Neural cell (in vitro differentiated cells): ENCODE measurements at regions not wholly inside any gene's neighbourhood (a gene's known extent, or its start where the extent isn't known, plus 50 kb on each side); places are given as distances from the start of the nearest gene placed in this dataset.

Source experiments
- H2AFZ ChIP-seq: fragments of 200-600, 300-800 bp; sonication (generic), shearing (Covaris generic); 2 replicates; pipeline ENCODE4 v1.6.0; 2014; ENCODE audit warnings: low read depth, mild to moderate bottlenecking, antibody characterized with exemption, low read length, moderate library complexity
- H3F3A ChIP-seq: fragments of 200-600 bp; shearing (Covaris generic); 2 replicates; pipeline ENCODE4 v1.6.1; 2016; ENCODE audit warnings: mild to moderate bottlenecking, moderate library complexity, mixed read lengths, antibody characterized with exemption, low read length; ENCODE audit not compliant: insufficient read depth, poor library complexity, severe bottlenecking
- H3K27ac ChIP-seq: fragments of 200-600, 300-800 bp; sonication (generic), shearing (Covaris generic); 2 replicates; pipeline ENCODE4 v1.5.1; 2014; ENCODE audit warnings: mild to moderate bottlenecking, low read length, moderate library complexity
- H3K27me3 ChIP-seq: fragments of 300-800, 200-600 bp; sonication (generic), shearing (Covaris generic); 2 replicates; pipeline ENCODE4 v1.6.0; 2014; ENCODE audit warnings: mild to moderate bottlenecking, low read depth, low read length, moderate library complexity; ENCODE audit not compliant: insufficient read depth
- H3K36me3 ChIP-seq: fragments of 300-800, 200-600 bp; sonication (generic), shearing (Covaris generic); 2 replicates; pipeline ENCODE4 v1.5.1; 2014; ENCODE audit warnings: mild to moderate bottlenecking, antibody characterized with exemption, low read length, moderate library complexity; ENCODE audit not compliant: insufficient read depth
- H3K4me2 ChIP-seq: fragments of 300-800, 200-600 bp; sonication (generic), shearing (Covaris generic); 2 replicates; pipeline ENCODE4 v1.6.0; 2014; ENCODE audit warnings: mild to moderate bottlenecking, low read length
- H3K4me3 ChIP-seq: fragments of 300-800, 200-600 bp; sonication (generic), shearing (Covaris generic); 2 replicates; pipeline ENCODE4 v1.5.1; 2014; ENCODE audit warnings: mild to moderate bottlenecking, low read length, moderate library complexity
- H3K79me2 ChIP-seq: fragments of 200-600 bp; shearing (Covaris generic); replicated peaks from 2 replicates; pipeline ENCODE4 v1.6.0; 2014; ENCODE audit warnings: mild to moderate bottlenecking, low read length, moderate library complexity; ENCODE audit not compliant: insufficient read depth
- H3K9ac ChIP-seq: fragments of 300-800, 200-600 bp; sonication (generic), shearing (Covaris generic); 2 replicates; pipeline ENCODE4 v1.6.1; 2016; ENCODE audit warnings: mild to moderate bottlenecking, low read length, mixed read lengths
- H3K9me2 ChIP-seq: fragments of 200-600 bp; shearing (Covaris generic); 2 replicates; pipeline ENCODE4 v1.6.1; 2016; ENCODE audit warnings: mild to moderate bottlenecking, low read length, mixed read lengths; ENCODE audit not compliant: insufficient read depth
- H3K9me3 ChIP-seq: fragments of 200-600, 300-800 bp; sonication (generic), shearing (Covaris generic); 2 replicates; pipeline ENCODE4 v1.6.1; 2016; ENCODE audit warnings: mild to moderate bottlenecking, mixed run types, low read length, moderate library complexity, mixed read lengths
- H4K20me1 ChIP-seq: fragments of 200-600 bp; shearing (Covaris generic); 2 replicates; pipeline ENCODE4 v1.6.1; 2016; ENCODE audit warnings: mild to moderate bottlenecking, mixed run types; ENCODE audit not compliant: insufficient read depth
- CTCF ChIP-seq: fragments of 450-650 bp; IDR thresholded peaks from 2 replicates; pipeline ENCODE4 v1.5.1; 2014; ENCODE audit warnings: antibody characterized with exemption, mild to moderate bottlenecking, moderate library complexity; ENCODE audit not compliant: poor library complexity, severe bottlenecking
- EP300 ChIP-seq: fragments of 450-650 bp; conservative IDR thresholded peaks from 2 replicates; pipeline ENCODE4 v1.6.1; 2014; ENCODE audit warnings: antibody characterized with exemption, mild to moderate bottlenecking, moderate library complexity; ENCODE audit not compliant: poor library complexity, severe bottlenecking
- EZH2 ChIP-seq: fragments of 200-600, 300-800 bp; shearing (Covaris generic), sonication (generic); IDR thresholded peaks from 2 replicates; pipeline ENCODE4 v1.6.1; 2014; ENCODE audit warnings: antibody characterized with exemption, low read length, borderline replicate concordance, mild to moderate bottlenecking; ENCODE audit not compliant: insufficient read depth, poor library complexity, severe bottlenecking
- MXI1 ChIP-seq: fragments of 450-650 bp; conservative IDR thresholded peaks from 2 replicates; pipeline ENCODE4 v1.6.1; 2014; ENCODE audit warnings: antibody characterized with exemption, mild to moderate bottlenecking; ENCODE audit not compliant: poor library complexity, severe bottlenecking
- POLR2AphosphoS5 ChIP-seq: IDR thresholded peaks from 2 replicates; pipeline ENCODE4 v1.6.1; 2012
- RAD21 ChIP-seq: fragments of 450-650 bp; conservative IDR thresholded peaks from 2 replicates; pipeline ENCODE4 v1.6.1; 2014; ENCODE audit warnings: antibody characterized with exemption, mild to moderate bottlenecking, moderate library complexity
- REST ChIP-seq: IDR thresholded peaks from 2 replicates; pipeline ENCODE4 v1.6.1; 2012; ENCODE audit warnings: borderline replicate concordance
- SMC3 ChIP-seq: fragments of 450-650 bp; conservative IDR thresholded peaks from 2 replicates; pipeline ENCODE4 v1.6.1; 2014; ENCODE audit warnings: antibody characterized with exemption, mild to moderate bottlenecking, moderate library complexity; ENCODE audit not compliant: poor library complexity
- TAF1 ChIP-seq: IDR thresholded peaks from 2 replicates; pipeline ENCODE4 v1.6.1; 2012; ENCODE audit warnings: low read depth

- Histone ChIP-seq H3F3A (no peaks in the 10 kb centered on the region), H3K4me3 (no peak overlapping the region), H3K27me3 (no peaks in the 10 kb centered on the region), H4K20me1 (no peaks in the 10 kb centered on the region), H3K27ac (no peak overlapping the region), H3K9me3 (no peaks in the 10 kb centered on the region), H3K36me3 (no peaks in the 10 kb centered on the region), H3K9me2 (no peaks in the 10 kb centered on the region), H3K4me2 (no peak overlapping the region), H3K79me2 (no peaks in the 10 kb centered on the region), H2AFZ (no peak overlapping the region), H3K9ac (no peak overlapping the region)
- no peak for TF ChIP-seq REST
- TF ChIP-seq TAF1: no peak
- TF ChIP-seq MXI1: no peak
- no peak for TF ChIP-seq CTCF
- no peak for TF ChIP-seq EP300
- no peak for TF ChIP-seq SMC3
- no peak for TF ChIP-seq POLR2AphosphoS5
- TF ChIP-seq EZH2: no peak
- TF ChIP-seq RAD21: no peak
Observed at GRCh38 chr6:137434640-137435039, 59.6 kb downstream of the OLIG3 start.

- Histone ChIP-seq H3K9me2 (no peaks in the 10 kb centered on the region), H2AFZ (no peak overlapping the region), H3K36me3 (no peaks in the 10 kb centered on the region), H3K27ac (no peak overlapping the region), H3K9ac (no peak overlapping the region), H3K79me2 (no peaks in the 10 kb centered on the region), H3K4me2 (no peak overlapping the region), H3F3A (no peaks in the 10 kb centered on the region), H3K27me3 (no peaks in the 10 kb centered on the region), H4K20me1 (no peaks in the 10 kb centered on the region), H3K4me3 (no peak overlapping the region), H3K9me3 (no peaks in the 10 kb centered on the region)
- no peak for TF ChIP-seq EP300
- no peak for TF ChIP-seq EZH2
- TF ChIP-seq POLR2AphosphoS5: no peak
- no peak for TF ChIP-seq CTCF
- no peak for TF ChIP-seq SMC3
- no peak for TF ChIP-seq TAF1
- no peak for TF ChIP-seq REST
Observed at GRCh38 chr6:137432054-137432611, 62.1 kb downstream of the OLIG3 start.
